Hepatocyte (in vitro differentiated cells): ENCODE measurements at regions not wholly inside any gene's neighbourhood (a gene's known extent, or its start where the extent isn't known, plus 50 kb on each side); places are given as distances from the start of the nearest gene placed in this dataset.

Source experiments
- CTCF ChIP-seq: fragments of 200-600 bp; sonication (generic); IDR thresholded peaks from 2 replicates; pipeline ENCODE4 v1.5.1; 2016; ENCODE audit warnings: antibody characterized with exemption, mild to moderate bottlenecking; ENCODE audit not compliant: poor library complexity
- EZH2 ChIP-seq: fragments of 200-600 bp; sonication (generic); IDR thresholded peaks from 2 replicates; pipeline ENCODE4 v1.6.1; 2016; ENCODE audit warnings: antibody characterized with exemption, mild to moderate bottlenecking, borderline replicate concordance
- EZH2phosphoT487 ChIP-seq: fragments of 200-600 bp; sonication (generic); IDR thresholded peaks from one replicate; pipeline ENCODE4 v1.6.1; 2018; ENCODE audit warnings: antibody characterized with exemption, mild to moderate bottlenecking, low read depth, moderate library complexity; ENCODE audit not compliant: unreplicated experiment, severe bottlenecking

DNA sequence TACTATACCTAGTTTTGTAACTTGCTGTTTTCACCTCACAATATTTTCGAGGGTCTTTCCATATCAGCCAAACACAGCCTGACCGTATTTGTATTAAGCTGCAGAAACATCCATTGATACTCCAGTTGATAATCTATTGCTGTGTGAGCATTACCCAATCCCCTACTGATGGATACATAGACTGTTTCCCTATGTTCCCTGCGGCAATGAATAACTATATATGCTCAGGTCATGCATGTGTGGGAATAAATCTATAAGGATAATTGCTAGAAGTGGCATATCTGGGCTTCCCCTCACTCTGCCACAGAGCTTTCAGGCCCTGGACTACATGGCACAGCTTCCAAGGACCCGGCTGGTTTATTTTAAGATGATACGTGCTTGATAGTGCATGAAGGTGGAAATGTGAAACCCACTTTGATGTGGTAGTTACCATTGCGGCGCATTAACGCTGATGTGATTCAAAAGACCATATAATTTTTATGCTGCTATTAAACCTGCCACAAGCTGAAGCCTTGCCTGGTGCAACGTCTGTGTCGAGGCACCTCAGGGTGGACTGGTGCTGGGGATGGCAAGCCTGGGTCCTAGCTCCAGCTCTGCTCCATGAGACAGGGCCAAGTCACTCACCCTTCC lies 81.4 kb upstream of the KCNK12 start:
- TF ChIP-seq CTCF (no peak), EZH2phosphoT487 (no peak), EZH2 (no peak)
